NK-92 treated with Interleukin-12 subunit alpha and Interleukin-12 subunit beta, amount 100 ng/mL, for 24 hours (cell line): ENCODE measurements at regions not wholly inside any gene's neighbourhood (a gene's known extent, or its start where the extent isn't known, plus 50 kb on each side); places are given as distances from the start of the nearest gene placed in this dataset.
"Not testable (repeated sequence)": the region's sequence is repeated elsewhere in the genome, so short reads cannot be mapped to it uniquely, and the experiment has no call there.

Experiments
- DNase-seq: peaks from one replicate; lab custom pipeline; 2025; lab: John Stamatoyannopoulos, UW

DNA sequence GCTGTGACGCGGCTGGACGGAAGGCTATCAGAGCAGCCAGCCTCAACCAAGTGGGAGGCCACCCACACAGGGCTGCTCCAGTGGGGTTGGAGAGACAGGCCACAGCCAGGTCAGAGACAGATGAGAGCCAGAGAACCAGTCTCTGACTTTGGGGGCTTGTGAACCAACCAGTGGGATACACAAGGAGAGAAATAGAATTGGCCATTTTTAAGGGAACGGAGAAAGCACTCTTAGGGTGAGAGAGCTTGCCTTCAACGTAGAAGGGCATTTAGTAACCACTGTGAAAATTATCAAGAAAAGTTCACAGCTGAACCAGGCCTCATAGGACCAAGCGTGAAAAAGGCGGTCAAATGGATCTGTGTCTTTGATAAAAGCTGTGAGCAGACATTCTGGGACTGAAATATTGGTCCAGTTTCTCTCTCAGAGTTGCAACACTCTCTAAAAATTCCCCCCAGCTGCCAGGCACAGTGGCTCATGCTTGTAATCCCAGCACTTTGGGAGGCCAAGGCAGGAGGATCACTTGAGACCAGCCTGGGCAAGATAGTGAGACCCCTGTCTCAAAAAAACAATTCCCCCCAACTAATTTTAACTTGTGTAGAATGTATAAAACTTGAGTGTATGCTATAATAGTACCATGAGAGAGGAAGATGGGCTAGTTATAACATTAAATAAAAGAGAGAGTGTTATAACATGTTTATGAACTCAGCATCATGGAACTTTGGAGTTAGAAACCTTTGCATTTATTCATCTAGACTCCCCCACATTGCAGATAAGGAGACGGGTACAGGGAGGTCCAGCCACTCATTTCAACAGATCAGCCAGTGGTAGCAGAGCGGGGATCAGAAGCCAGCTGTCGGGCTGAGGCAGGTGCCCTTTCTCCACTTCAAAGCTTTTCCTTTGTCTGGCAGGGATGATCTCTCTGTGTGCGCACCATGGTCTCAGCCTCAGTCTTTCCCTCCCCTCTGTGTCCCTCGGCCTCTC is 132.2 kb downstream of the NPIPB11 start:
- DNase-seq = not testable (repeated sequence)

GRCh38 chr16:29273298-29274054 is 133.0 kb downstream of the NPIPB11 start:
- DNase-seq = not testable (repeated sequence)

DNA sequence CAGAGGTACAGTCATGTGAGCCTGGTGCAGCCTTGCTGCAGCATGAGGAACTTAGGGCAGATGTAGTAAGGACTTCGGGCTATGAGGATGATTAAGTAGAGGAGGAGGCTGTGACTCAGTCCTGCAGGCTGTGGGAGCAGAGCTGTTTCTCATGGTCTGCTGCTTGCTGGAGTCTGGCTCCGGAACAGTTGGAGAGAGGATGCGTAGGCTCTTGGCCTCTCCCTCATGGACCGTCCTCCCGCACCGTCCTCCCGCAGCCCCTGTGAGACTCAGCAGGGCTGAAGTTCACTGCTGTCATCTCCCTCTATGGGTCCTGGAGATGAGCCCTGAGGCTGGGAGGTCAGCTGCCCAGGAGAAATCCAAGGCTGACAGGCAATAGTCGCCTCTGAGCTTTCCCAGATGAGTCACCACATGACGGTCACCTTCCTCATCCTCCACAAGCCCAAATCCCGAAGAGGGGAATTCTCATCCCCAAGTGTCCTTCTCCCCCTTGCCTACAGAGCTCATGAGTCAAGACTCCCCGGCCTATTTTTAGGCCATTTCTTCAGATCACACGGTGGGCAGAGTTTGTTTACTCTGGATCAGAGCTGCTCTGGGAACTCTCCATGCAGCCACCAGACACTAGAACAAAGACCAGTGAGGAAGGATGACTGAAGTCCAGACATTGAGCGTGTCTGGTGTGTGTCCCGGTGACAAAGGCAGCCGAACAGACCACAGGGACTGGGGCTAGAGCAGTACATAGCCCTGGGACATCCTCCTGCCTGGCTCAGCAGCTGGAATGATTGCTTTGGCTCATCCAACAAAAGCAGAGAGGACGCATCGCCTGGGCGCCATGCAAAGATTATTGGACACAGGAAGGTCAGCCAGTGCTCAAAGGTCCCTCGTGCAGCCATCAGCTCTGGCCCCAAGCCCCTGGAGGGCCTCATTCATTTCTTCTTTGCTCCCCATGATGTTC is 134.5 kb downstream of the NPIPB11 start:
- not testable (repeated sequence) for DNase-seq

DNA sequence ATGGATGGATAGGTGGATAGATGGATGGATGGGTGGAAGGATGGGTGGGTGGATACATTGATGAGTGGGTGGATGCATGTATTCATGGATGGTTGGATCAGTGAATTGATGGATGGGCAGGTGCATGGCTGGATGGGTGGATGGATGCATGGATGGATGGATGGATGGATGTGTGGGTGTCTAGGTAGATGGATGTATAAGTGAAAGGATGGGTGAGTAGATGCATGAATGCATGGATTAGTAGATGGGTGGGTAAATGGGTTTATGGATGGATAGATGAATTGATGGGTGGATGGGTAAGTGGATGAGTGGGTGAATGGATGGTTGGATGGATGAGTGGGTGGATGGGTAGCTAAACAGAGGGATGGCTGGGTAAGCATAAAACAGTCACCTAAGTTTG is 135.6 kb downstream of the NPIPB11 start:
- not testable (repeated sequence) for DNase-seq

GRCh38 chr16:29270033-29270432 is 136.5 kb downstream of the NPIPB11 start:
- not testable (repeated sequence) for DNase-seq

- not testable (repeated sequence) for DNase-seq
Measured at GRCh38 chr16:29269192-29269811, 137.2 kb downstream of the NPIPB11 start.

- not testable (repeated sequence) for DNase-seq
Measured at GRCh38 chr16:29268785-29269191, 137.7 kb downstream of the NPIPB11 start.

- not testable (repeated sequence) for DNase-seq
Measured at GRCh38 chr16:29268348-29268747, 138.2 kb downstream of the NPIPB11 start.

- not testable (repeated sequence) for DNase-seq
Measured at GRCh38 chr16:29267891-29268290, 138.6 kb downstream of the NPIPB11 start.

GRCh38 chr16:29267055-29267619 is 139.4 kb downstream of the NPIPB11 start:
- not testable (repeated sequence) for DNase-seq

- not testable (repeated sequence) for DNase-seq
Measured at GRCh38 chr16:29266612-29267011, 139.9 kb downstream of the NPIPB11 start.

GRCh38 chr16:29265255-29265853 is 141.2 kb downstream of the NPIPB11 start:
- DNase-seq = not testable (repeated sequence)

DNA sequence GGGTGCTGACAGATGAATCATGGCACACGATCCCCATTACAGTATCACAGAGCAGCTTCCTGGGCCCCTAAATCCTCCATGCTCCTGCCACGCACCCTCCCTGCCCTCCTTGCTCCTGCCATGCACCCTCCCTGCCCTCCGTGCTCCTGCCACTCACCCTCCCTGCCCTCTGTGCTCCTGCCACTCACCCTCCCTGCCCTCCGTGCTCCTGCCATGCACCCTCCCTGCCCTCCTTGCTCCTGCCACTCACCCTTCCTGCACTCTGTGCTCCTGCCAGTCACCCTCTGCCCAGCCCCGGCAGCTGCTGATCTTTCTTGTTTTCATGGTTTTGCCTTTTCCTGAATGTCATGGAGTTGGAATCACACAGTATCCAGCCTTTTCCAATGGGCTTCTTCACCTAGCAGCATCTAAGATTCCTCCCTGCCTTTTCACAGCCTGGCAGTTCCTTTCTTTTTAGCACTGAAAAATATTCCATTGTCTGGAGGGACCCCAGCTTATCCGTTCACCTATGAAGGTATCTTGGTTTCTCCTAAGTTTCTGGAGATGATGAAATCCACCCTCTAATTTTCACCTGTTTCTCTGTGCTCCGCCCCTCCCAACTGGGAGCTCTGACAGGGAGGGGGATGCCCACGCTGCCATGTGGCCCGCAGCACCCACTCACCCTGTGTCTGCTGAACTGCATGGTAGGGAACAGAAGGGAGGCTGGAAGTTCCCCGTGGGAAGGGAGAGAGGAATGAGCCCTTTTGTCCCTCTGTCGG is 142.3 kb downstream of the NPIPB11 start:
- DNase-seq = not testable (repeated sequence)

- DNase-seq = not testable (repeated sequence)
Measured at GRCh38 chr16:29262725-29263124, 143.8 kb downstream of the NPIPB11 start.

DNA sequence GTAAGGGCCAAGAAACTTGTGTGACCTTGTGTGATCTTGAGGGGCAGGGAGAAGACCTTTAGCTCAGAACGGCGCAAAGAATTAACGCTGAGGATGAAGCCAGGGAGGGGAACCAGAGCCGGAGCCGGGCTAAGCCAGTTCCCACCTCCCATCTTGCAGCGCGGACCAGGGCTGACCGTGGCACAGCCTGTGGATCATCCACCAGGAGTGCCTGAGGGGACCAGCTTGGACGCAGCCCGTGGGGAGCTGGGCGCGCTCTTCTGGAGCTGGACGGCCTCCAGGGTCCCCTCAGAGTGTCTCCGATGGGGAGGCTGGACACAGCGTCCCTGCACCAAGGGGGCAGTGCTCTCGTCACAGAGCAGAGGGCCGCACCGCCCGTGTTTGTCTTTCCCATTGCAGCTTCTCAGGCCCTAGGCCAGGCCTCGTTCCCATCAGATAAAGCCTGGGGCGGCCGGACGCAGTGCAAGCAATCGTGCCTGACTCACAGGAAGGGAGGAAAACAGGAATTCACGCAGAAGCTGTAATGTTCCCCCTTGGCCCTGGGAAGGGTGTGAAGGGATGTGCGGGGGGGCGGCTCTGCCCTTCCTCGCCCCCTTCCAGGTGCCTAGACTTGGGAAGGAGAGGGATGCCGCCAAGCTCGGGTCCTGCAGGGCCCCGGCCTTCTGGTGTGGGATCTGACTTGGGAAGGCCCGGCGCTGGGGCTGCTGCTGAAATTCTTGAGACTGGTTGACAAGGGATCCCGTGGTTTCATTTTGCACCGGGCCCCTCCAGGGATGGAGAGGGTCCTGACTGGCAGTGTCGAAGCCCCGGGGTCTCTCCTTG is 144.9 kb downstream of the NPIPB11 start:
- DNase-seq = not testable (repeated sequence)

GRCh38 chr16:29260683-29261426 is 145.7 kb downstream of the NPIPB11 start:
- not testable (repeated sequence) for DNase-seq

DNA sequence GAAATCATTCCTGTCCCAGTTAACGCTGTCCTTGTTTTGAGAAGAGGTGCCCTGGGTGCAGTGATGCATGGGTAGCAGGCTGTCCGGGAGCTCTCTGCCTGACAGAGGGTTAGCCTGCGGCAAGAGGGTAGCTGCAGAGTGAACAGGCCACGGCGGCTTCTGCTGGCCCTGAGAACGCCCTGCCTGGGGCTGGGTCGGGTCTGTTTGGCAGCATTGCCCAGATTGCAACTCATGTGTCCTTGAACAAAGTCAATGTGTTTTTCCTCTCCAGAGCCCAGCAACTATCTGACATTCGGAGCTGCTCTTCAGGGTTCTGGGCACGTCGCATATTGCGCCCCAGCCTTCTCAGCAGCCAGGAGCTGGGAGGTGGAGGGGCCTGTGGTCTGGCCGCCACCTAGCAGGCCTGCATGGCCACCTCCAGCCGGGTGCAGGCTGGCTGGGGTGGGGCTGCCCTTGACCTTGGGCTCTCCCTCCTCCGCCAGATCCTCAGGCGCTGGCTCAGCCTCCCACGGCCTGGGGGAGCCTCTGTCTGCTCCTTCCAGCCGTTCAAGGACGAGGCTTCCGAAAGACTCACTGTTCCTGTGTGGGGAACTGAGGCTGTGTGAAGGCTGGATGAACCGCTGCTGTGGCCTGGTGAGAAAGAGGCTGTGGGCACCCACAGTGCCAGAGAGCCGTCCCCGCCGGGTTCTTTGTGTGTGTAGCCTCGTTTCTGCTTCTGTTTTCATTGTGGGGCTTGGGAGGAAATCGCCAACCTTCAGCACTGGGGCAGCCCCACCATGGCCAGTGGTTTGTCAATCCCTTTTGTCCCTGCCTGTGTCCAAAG is 146.7 kb downstream of the NPIPB11 start:
- DNase-seq = not testable (repeated sequence)
